A673 (cell line): ENCODE measurements at regions not wholly inside any gene's neighbourhood (a gene's known extent, or its start where the extent isn't known, plus 50 kb on each side); places are given as distances from the start of the nearest gene placed in this dataset.

ENCODE experiments used
- EZH2 ChIP-seq: fragments of 200-600 bp; sonication (generic); IDR thresholded peaks from 2 replicates; pipeline ENCODE4 v1.6.1; 2017; ENCODE audit warnings: borderline replicate concordance, low read depth, mild to moderate bottlenecking, mixed read lengths, antibody characterized with exemption, low read length; ENCODE audit not compliant: poor library complexity, severe bottlenecking
- TF ChIP-seq, protein P1 (sequence below): fragments of 300-800, 200-600 bp; sonication (generic); conservative IDR thresholded peaks from 2 replicates; pipeline ENCODE4 v1.5.1; 2017; ENCODE audit warnings: low read depth, mild to moderate bottlenecking, antibody characterized with exemption, low read length, moderate library complexity, mixed read lengths

- TF ChIP-seq, protein P1, sequence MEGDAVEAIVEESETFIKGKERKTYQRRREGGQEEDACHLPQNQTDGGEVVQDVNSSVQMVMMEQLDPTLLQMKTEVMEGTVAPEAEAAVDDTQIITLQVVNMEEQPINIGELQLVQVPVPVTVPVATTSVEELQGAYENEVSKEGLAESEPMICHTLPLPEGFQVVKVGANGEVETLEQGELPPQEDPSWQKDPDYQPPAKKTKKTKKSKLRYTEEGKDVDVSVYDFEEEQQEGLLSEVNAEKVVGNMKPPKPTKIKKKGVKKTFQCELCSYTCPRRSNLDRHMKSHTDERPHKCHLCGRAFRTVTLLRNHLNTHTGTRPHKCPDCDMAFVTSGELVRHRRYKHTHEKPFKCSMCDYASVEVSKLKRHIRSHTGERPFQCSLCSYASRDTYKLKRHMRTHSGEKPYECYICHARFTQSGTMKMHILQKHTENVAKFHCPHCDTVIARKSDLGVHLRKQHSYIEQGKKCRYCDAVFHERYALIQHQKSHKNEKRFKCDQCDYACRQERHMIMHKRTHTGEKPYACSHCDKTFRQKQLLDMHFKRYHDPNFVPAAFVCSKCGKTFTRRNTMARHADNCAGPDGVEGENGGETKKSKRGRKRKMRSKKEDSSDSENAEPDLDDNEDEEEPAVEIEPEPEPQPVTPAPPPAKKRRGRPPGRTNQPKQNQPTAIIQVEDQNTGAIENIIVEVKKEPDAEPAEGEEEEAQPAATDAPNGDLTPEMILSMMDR, result no peak
- no peak for TF ChIP-seq EZH2
These were observed 104.2 kb downstream of the SAMD9 start for GRCh38 chr7:93013446-93014061.
